ENCODE measurements at regions not wholly inside any gene's neighbourhood (a gene's known extent, or its start where the extent isn't known, plus 50 kb on each side); places are given as distances from the start of the nearest gene placed in this dataset.

- in situ Hi-C loops (cut with HindIII; ENCODE audit: low pct_unique_long_range_greater_than_20kb, low sequenced_read_pairs) = no loop called here
Observed at GRCh38 chr14:71523630-71524319, 408.5 kb upstream of the RGS6 start.

GRCh38 chr14:71524320-71524982 lies 407.8 kb upstream of the RGS6 start:
- in situ Hi-C loops (cut with HindIII; ENCODE audit: low pct_unique_long_range_greater_than_20kb, low sequenced_read_pairs) = no loop called here
- DNase-seq (ENCODE audit: low read depth) = no peak

More at GRCh38 chr14:71523630-71524319, 408.5 kb upstream of the RGS6 start:
- DNase-seq (ENCODE audit: low read depth) = no peak

DNA sequence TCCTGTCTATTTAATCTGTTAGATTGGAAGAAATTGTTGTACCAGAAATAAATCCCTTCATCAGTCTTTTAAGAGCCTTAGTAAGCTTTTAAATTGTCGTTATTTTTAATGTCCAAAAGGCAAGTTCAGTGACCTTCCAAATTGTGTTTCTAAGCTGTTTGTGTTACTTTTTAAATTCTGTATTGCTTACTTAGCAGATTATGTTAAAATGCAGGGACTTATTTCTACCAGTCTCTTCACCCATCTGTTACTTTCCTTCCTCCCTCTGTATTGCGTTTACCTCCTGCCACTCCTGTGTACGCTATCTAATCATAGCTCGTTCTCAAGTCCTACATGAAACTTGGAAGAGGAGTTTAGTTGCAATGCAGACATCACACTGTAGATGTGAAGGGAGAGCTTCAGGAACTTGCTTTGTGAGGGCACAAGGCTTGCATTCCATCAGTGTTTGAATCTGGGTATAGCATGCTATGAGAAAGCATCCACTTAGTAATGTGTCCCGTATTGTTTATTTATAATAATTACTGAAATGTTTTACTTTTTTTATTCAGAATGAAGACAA lies 406.5 kb upstream of the RGS6 start:
- DNase-seq (ENCODE audit: low read depth) = no peak
- in situ Hi-C loops (cut with HindIII; ENCODE audit: low pct_unique_long_range_greater_than_20kb, low sequenced_read_pairs) = no loop called here

DNA sequence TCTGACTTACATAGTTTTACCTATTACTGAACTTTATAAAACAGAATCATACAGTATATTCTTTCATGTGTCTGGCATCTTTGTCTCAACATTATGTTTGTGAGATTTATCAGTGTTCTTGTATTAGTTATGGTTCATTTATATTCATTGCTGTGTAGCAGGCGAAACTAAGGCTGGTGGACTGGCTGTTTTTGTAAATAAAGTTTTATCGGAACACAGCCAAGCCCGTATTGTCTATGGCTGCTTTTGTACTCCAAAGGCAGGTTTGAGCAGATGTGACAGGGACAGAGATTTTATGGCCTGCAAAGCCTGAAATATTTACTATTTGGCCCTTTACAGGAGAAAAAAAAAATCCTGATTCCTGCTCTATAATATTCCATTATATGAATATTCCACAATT lies 405.8 kb upstream of the RGS6 start:
- in situ Hi-C loops (cut with HindIII; ENCODE audit: low pct_unique_long_range_greater_than_20kb, low sequenced_read_pairs) = no loop called here
- no peak for DNase-seq (ENCODE audit: low read depth)

DNA sequence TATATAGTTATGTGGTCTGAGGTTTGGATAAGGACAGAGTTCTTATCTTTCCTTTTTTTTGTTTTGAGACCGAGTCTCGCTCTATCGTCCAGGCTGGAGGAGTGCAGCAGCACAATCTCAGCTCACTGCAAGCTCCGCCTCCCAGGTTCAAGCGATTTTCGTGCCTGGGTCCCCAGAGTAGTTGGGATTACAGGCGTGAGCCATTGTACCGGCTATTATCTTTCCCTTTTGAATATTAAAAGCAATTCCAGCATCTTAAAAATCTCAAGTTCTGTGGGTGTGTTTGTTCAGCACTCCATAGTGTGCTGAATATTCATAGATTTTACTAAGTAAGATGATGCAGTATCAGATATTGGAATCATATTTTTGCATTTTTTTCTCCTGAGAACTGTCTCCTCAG lies 404.4 kb upstream of the RGS6 start:
- no peak for DNase-seq (ENCODE audit: low read depth)
- in situ Hi-C loops (cut with HindIII; ENCODE audit: low pct_unique_long_range_greater_than_20kb, low sequenced_read_pairs) = no loop called here

GRCh38 chr14:71529848-71530247 lies 402.4 kb upstream of the RGS6 start:
- DNase-seq (ENCODE audit: low read depth) = no peak
- in situ Hi-C loops (cut with HindIII; ENCODE audit: low pct_unique_long_range_greater_than_20kb, low sequenced_read_pairs) = no loop called here

- no peak for DNase-seq (ENCODE audit: low read depth)
- in situ Hi-C loops (cut with HindIII; ENCODE audit: low pct_unique_long_range_greater_than_20kb, low sequenced_read_pairs) = no loop called here
Observed at GRCh38 chr14:71532344-71532743, 399.9 kb upstream of the RGS6 start.

DNA sequence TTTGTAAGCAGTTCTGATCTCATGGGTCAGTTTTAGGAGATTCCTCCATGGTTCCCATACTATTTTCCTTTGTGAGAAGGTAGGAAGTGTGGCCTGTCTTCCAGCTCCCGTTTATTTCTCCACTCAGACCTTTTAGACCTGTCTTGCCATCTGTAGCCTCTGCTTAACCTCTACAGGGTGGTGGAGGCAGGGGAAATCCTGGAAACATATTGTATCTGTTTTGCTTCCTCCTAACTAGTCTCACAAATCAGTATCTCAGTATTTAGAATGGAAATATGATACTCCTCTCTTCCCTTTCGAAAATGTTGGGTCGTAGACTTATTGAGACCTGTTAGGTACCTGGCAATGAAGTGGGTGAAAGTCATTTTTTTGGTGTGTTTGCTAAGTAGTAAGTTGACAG lies 399.4 kb upstream of the RGS6 start:
- no peak for DNase-seq (ENCODE audit: low read depth)
- in situ Hi-C loops (cut with HindIII; ENCODE audit: low pct_unique_long_range_greater_than_20kb, low sequenced_read_pairs) = no loop called here

- no peak for DNase-seq (ENCODE audit: low read depth)
- in situ Hi-C loops (cut with HindIII; ENCODE audit: low pct_unique_long_range_greater_than_20kb, low sequenced_read_pairs) = no loop called here
Observed at GRCh38 chr14:71533390-71533789, 398.8 kb upstream of the RGS6 start.

- in situ Hi-C loops (cut with HindIII; ENCODE audit: low pct_unique_long_range_greater_than_20kb, low sequenced_read_pairs) = no loop called here
- DNase-seq (ENCODE audit: low read depth) = no peak
Observed at GRCh38 chr14:71533800-71534199, 398.4 kb upstream of the RGS6 start.

DNA sequence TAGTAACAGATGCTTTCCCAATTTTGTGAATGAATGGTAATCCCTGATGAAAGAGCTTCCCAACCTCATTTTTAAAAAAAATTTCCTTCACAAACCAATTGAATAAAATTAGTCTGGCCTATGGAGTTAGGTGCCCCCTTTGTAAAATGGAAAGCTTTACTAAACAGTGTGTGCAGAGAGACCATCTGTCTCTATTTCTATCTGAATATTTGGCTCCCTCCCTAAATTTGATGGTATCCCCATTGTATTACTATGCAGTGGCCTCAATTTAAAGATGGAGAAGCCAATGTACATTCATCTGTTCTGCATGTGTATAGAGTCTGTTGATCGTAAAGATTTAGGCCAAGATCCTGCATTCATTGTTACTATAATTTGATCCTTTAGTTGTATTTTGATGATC lies 397.7 kb upstream of the RGS6 start:
- in situ Hi-C loops (cut with HindIII; ENCODE audit: low pct_unique_long_range_greater_than_20kb, low sequenced_read_pairs) = no loop called here
- no peak for DNase-seq (ENCODE audit: low read depth)

GRCh38 chr14:71536015-71536740 lies 396.1 kb upstream of the RGS6 start:
- no peak for DNase-seq (ENCODE audit: low read depth)
- in situ Hi-C loops (cut with HindIII; ENCODE audit: low pct_unique_long_range_greater_than_20kb, low sequenced_read_pairs) = no loop called here

- in situ Hi-C loops (cut with HindIII; ENCODE audit: low pct_unique_long_range_greater_than_20kb, low sequenced_read_pairs) = no loop called here
- DNase-seq (ENCODE audit: low read depth) = no peak
Observed at GRCh38 chr14:71536927-71537772, 395.1 kb upstream of the RGS6 start.

- in situ Hi-C loops (cut with HindIII; ENCODE audit: low pct_unique_long_range_greater_than_20kb, low sequenced_read_pairs) = no loop called here
Observed at GRCh38 chr14:71538288-71538687, 393.9 kb upstream of the RGS6 start.

GRCh38 chr14:71538938-71539649 lies 393.1 kb upstream of the RGS6 start:
- in situ Hi-C loops (cut with HindIII; ENCODE audit: low pct_unique_long_range_greater_than_20kb, low sequenced_read_pairs) = no loop called here
- DNase-seq (ENCODE audit: low read depth) = no peak

More at GRCh38 chr14:71538288-71538687, 393.9 kb upstream of the RGS6 start:
- no peak for DNase-seq (ENCODE audit: low read depth)

- in situ Hi-C loops (cut with HindIII; ENCODE audit: low pct_unique_long_range_greater_than_20kb, low sequenced_read_pairs) = no loop called here
- DNase-seq (ENCODE audit: low read depth) = no peak
Observed at GRCh38 chr14:71539650-71540285, 392.5 kb upstream of the RGS6 start.

DNA sequence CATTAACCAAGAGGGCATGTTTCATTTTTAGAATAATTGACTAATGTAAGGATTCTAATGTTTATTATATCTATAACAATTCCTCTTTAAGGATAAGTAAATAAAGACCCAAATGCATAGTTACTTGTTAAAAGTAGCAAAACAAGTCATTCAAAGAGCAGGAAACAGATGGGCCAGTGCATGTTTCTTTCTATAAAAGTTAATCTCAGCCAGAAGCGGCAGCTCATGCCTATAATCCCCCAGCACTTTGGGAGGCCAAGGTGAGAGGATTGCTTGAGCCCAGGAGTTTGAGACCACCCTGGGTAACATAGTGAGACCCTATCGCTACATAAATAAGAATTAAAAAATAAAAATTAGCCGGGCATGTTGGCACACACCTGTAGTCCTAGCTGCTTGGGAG lies 391.0 kb upstream of the RGS6 start:
- in situ Hi-C loops (cut with HindIII; ENCODE audit: low pct_unique_long_range_greater_than_20kb, low sequenced_read_pairs) = no loop called here
- DNase-seq (ENCODE audit: low read depth) = no peak
